Activated naive CD8-positive, alpha-beta T cell treated with anti-CD3 and anti-CD28 coated beads for 36 hours (primary cell): ENCODE measurements at regions not wholly inside any gene's neighbourhood (a gene's known extent, or its start where the extent isn't known, plus 50 kb on each side); places are given as distances from the start of the nearest gene placed in this dataset.

Experiments
- DNase-seq: peaks from one replicate; pipeline ENCODE4 v3.0.0; 2021
- H3K27ac Mint-ChIP-seq: one replicate; pipeline ENCODE4 v1.8.0; 2022; ENCODE audit warnings: mild to moderate bottlenecking, moderate library complexity, mixed read lengths
- H3K27me3 Mint-ChIP-seq: one replicate; pipeline ENCODE4 v1.8.0; 2022; ENCODE audit warnings: mild to moderate bottlenecking, mixed read lengths
- H3K36me3 Mint-ChIP-seq: one replicate; pipeline ENCODE4 v1.8.0; 2021; ENCODE audit warnings: mild to moderate bottlenecking, mixed read lengths
- H3K4me1 Mint-ChIP-seq: one replicate; pipeline ENCODE4 v1.8.0; 2021; ENCODE audit warnings: mixed read lengths
- H3K4me3 Mint-ChIP-seq: one replicate; pipeline ENCODE4 v1.8.0; 2022; ENCODE audit warnings: mild to moderate bottlenecking, moderate library complexity, mixed read lengths
- H3K9me3 Mint-ChIP-seq: one replicate; pipeline ENCODE4 v1.8.0; 2022; ENCODE audit warnings: mixed read lengths

- Mint-ChIP-seq H3K9me3 (no peaks in the 10 kb centered on the region), H3K4me1 (no peaks in the 10 kb centered on the region), H3K4me3 (no peak overlapping the region), H3K27ac (no peak overlapping the region), H3K36me3 (no peaks in the 10 kb centered on the region), H3K27me3 (peaks cover 22% of the 10 kb centered on the region)
- no peak for DNase-seq
These were observed 100.8 kb upstream of the C1orf174 start for GRCh38 chr1:4000811-4001251.

- Mint-ChIP-seq H3K27ac (no peak overlapping the region), H3K4me1 (no peaks in the 10 kb centered on the region), H3K27me3 (peaks cover 22% of the 10 kb centered on the region), H3K36me3 (no peaks in the 10 kb centered on the region), H3K4me3 (no peak overlapping the region), H3K9me3 (no peaks in the 10 kb centered on the region)
- no peak for DNase-seq
These were observed 101.4 kb upstream of the C1orf174 start for GRCh38 chr1:4001461-4001860.

- Mint-ChIP-seq H3K4me1 (no peaks in the 10 kb centered on the region), H3K27ac (no peak overlapping the region), H3K9me3 (peaks cover 4% of the 10 kb centered on the region)
These were observed 102.0 kb upstream of the C1orf174 start for GRCh38 chr1:4002061-4002521.

GRCh38 chr1:4002741-4003140 is 102.7 kb upstream of the C1orf174 start:
- Mint-ChIP-seq H3K27ac (no peak overlapping the region), H3K4me1 (no peaks in the 10 kb centered on the region), H3K4me3 (no peak overlapping the region), H3K27me3 (peaks cover 23% of the 10 kb centered on the region), H3K36me3 (no peaks in the 10 kb centered on the region), H3K9me3 (peaks cover 7% of the 10 kb centered on the region)
- no peak for DNase-seq

More at GRCh38 chr1:4002061-4002521, 102.0 kb upstream of the C1orf174 start:
- DNase-seq = no peak
- no peak overlapping the region for H3K4me3 Mint-ChIP-seq
- peaks cover 22% of the 10 kb centered on the region for H3K27me3 Mint-ChIP-seq
- H3K36me3 Mint-ChIP-seq = no peaks in the 10 kb centered on the region

GRCh38 chr1:4003846-4004505 is 103.9 kb upstream of the C1orf174 start:
- no peak for DNase-seq
- Mint-ChIP-seq H3K9me3 (peaks cover 7% of the 10 kb centered on the region), H3K4me3 (no peak overlapping the region), H3K27me3 (peaks cover 19% of the 10 kb centered on the region), H3K27ac (no peak overlapping the region), H3K36me3 (no peaks in the 10 kb centered on the region), H3K4me1 (no peaks in the 10 kb centered on the region)

- Mint-ChIP-seq H3K36me3 (no peaks in the 10 kb centered on the region), H3K27me3 (peaks cover 16% of the 10 kb centered on the region), H3K4me3 (no peak overlapping the region), H3K4me1 (no peaks in the 10 kb centered on the region), H3K9me3 (peaks cover 7% of the 10 kb centered on the region), H3K27ac (no peak overlapping the region)
- DNase-seq = no peak
These were observed 104.8 kb upstream of the C1orf174 start for GRCh38 chr1:4004635-4005430.

- Mint-ChIP-seq H3K27me3 (peaks cover 13% of the 10 kb centered on the region), H3K9me3 (peaks cover 7% of the 10 kb centered on the region), H3K4me3 (no peak overlapping the region), H3K36me3 (no peaks in the 10 kb centered on the region), H3K4me1 (no peaks in the 10 kb centered on the region), H3K27ac (no peak overlapping the region)
- DNase-seq = no peak
These were observed 105.4 kb upstream of the C1orf174 start for GRCh38 chr1:4005431-4005830.

GRCh38 chr1:4006676-4007374 is 106.8 kb upstream of the C1orf174 start:
- H3K36me3 Mint-ChIP-seq = no peaks in the 10 kb centered on the region
- DNase-seq = no peak
- no peak overlapping the region for H3K4me3 Mint-ChIP-seq
- H3K9me3 Mint-ChIP-seq = peaks cover 7% of the 10 kb centered on the region
- H3K4me1 Mint-ChIP-seq = no peaks in the 10 kb centered on the region
- peak overlapping the region; percentile 27 for H3K27ac Mint-ChIP-seq
- H3K27me3 Mint-ChIP-seq = peaks cover 5% of the 10 kb centered on the region

GRCh38 chr1:4010284-4010683 is 110.2 kb upstream of the C1orf174 start:
- no peak for DNase-seq
- no peaks in the 10 kb centered on the region for H3K4me1 Mint-ChIP-seq
- H3K27me3 Mint-ChIP-seq = peaks cover 4% of the 10 kb centered on the region
- no peak overlapping the region for H3K27ac Mint-ChIP-seq
- peaks cover 7% of the 10 kb centered on the region for H3K9me3 Mint-ChIP-seq
- no peak overlapping the region for H3K4me3 Mint-ChIP-seq
- H3K36me3 Mint-ChIP-seq = no peaks in the 10 kb centered on the region

- no peak for DNase-seq
- H3K36me3 Mint-ChIP-seq = no peaks in the 10 kb centered on the region
- peaks cover 4% of the 10 kb centered on the region for H3K27me3 Mint-ChIP-seq
- no peak overlapping the region for H3K4me3 Mint-ChIP-seq
- no peaks in the 10 kb centered on the region for H3K4me1 Mint-ChIP-seq
- H3K27ac Mint-ChIP-seq = no peak overlapping the region
- H3K9me3 Mint-ChIP-seq = peaks cover 7% of the 10 kb centered on the region
These were observed 110.9 kb upstream of the C1orf174 start for GRCh38 chr1:4010814-4011605.

GRCh38 chr1:4016351-4017130 is 116.5 kb upstream of the C1orf174 start:
- Mint-ChIP-seq H3K27me3 (peaks cover 14% of the 10 kb centered on the region), H3K36me3 (no peaks in the 10 kb centered on the region), H3K4me3 (no peak overlapping the region), H3K27ac (no peak overlapping the region), H3K9me3 (no peaks in the 10 kb centered on the region), H3K4me1 (no peaks in the 10 kb centered on the region)
- DNase-seq = no peak

- no peak overlapping the region for H3K4me3 Mint-ChIP-seq
- H3K27ac Mint-ChIP-seq = no peak overlapping the region
- H3K4me1 Mint-ChIP-seq = no peaks in the 10 kb centered on the region
- no peaks in the 10 kb centered on the region for H3K9me3 Mint-ChIP-seq
- H3K27me3 Mint-ChIP-seq = peaks cover 14% of the 10 kb centered on the region
- H3K36me3 Mint-ChIP-seq = no peaks in the 10 kb centered on the region
- DNase-seq = no peak
These were observed 117.7 kb upstream of the C1orf174 start for GRCh38 chr1:4017636-4018365.

- Mint-ChIP-seq H3K4me1 (no peaks in the 10 kb centered on the region), H3K9me3 (no peaks in the 10 kb centered on the region)
These were observed 118.5 kb upstream of the C1orf174 start for GRCh38 chr1:4018466-4019146.

More at GRCh38 chr1:4018466-4019146, 118.5 kb upstream of the C1orf174 start:
- no peak for DNase-seq
- H3K27me3 Mint-ChIP-seq = peaks cover 14% of the 10 kb centered on the region
- no peak overlapping the region for H3K27ac Mint-ChIP-seq
- no peak overlapping the region for H3K4me3 Mint-ChIP-seq
- no peaks in the 10 kb centered on the region for H3K36me3 Mint-ChIP-seq
